ENCODE measurements at regions not wholly inside any gene's neighbourhood (a gene's known extent, or its start where the extent isn't known, plus 50 kb on each side); places are given as distances from the start of the nearest gene placed in this dataset.
A peak's percentile ranks its signal among the peaks of the same experiment; 100 is the strongest.

- no peak for DNase-seq (ENCODE audit: low spot score)
- in situ Hi-C loops (cut with MboI; ENCODE audit: low pct_unique_long_range_greater_than_20kb, low sequenced_read_pairs, unreplicated experiment) = no loop called here
Observed at GRCh38 chr18:25962919-25963318, 127.5 kb downstream of the SS18 start.

GRCh38 chr18:25962176-25962575, 128.2 kb downstream of the SS18 start:
- no peak for TF ChIP-seq CTCF (IDR thresholded peaks at IDR 0.05; ENCODE audit: extremely low read depth, insufficient read depth, missing control alignments)
- in situ Hi-C loops (cut with MboI; ENCODE audit: low pct_unique_long_range_greater_than_20kb, low sequenced_read_pairs, unreplicated experiment) = no loop called here
- peak; percentile 25 for DNase-seq (ENCODE audit: low spot score)

More at GRCh38 chr18:25962919-25963318, 127.5 kb downstream of the SS18 start:
- TF ChIP-seq CTCF (IDR thresholded peaks at IDR 0.05; ENCODE audit: extremely low read depth, insufficient read depth, missing control alignments) = no peak

GRCh38 chr18:25957017-25957416, 133.4 kb downstream of the SS18 start:
- no peak for DNase-seq (ENCODE audit: low spot score)
- in situ Hi-C loops (cut with MboI; ENCODE audit: low pct_unique_long_range_greater_than_20kb, low sequenced_read_pairs, unreplicated experiment) = no loop called here
- TF ChIP-seq CTCF (IDR thresholded peaks at IDR 0.05; ENCODE audit: extremely low read depth, insufficient read depth, missing control alignments) = no peak

GRCh38 chr18:25953111-25953510, 137.3 kb downstream of the SS18 start:
- no peak for TF ChIP-seq CTCF (IDR thresholded peaks at IDR 0.05; ENCODE audit: extremely low read depth, insufficient read depth, missing control alignments)
- in situ Hi-C loops (cut with MboI; ENCODE audit: low pct_unique_long_range_greater_than_20kb, low sequenced_read_pairs, unreplicated experiment) = no loop called here
- DNase-seq (ENCODE audit: low spot score) = no peak

- TF ChIP-seq CTCF (IDR thresholded peaks at IDR 0.05; ENCODE audit: extremely low read depth, insufficient read depth, missing control alignments) = no peak
- no peak for DNase-seq (ENCODE audit: low spot score)
- in situ Hi-C loops (cut with MboI; ENCODE audit: low pct_unique_long_range_greater_than_20kb, low sequenced_read_pairs, unreplicated experiment) = no loop called here
Observed at GRCh38 chr18:25950321-25950720, 140.1 kb downstream of the SS18 start.

GRCh38 chr18:25946540-25946939, 143.9 kb downstream of the SS18 start:
- no peak for DNase-seq (ENCODE audit: low spot score)
- in situ Hi-C loops (cut with MboI; ENCODE audit: low pct_unique_long_range_greater_than_20kb, low sequenced_read_pairs, unreplicated experiment) = no loop called here
- TF ChIP-seq CTCF (IDR thresholded peaks at IDR 0.05; ENCODE audit: extremely low read depth, insufficient read depth, missing control alignments) = no peak

- TF ChIP-seq CTCF (IDR thresholded peaks at IDR 0.05; ENCODE audit: extremely low read depth, insufficient read depth, missing control alignments) = no peak
- DNase-seq (ENCODE audit: low spot score) = no peak
- in situ Hi-C loops (cut with MboI; ENCODE audit: low pct_unique_long_range_greater_than_20kb, low sequenced_read_pairs, unreplicated experiment) = no loop called here
Observed at GRCh38 chr18:25935356-25935755, 155.1 kb downstream of the SS18 start.

All from GM13977 (cell line).